Neuronal stem cell (in vitro differentiated cells): ENCODE measurements at regions not wholly inside any gene's neighbourhood (a gene's known extent, or its start where the extent isn't known, plus 50 kb on each side); places are given as distances from the start of the nearest gene placed in this dataset.
A peak's percentile ranks its signal among the peaks of the same experiment; 100 is the strongest.

ENCODE experiments used
- DNase-seq: peaks from one replicate; pipeline ENCODE4 v3.0.0-alpha.2; 2013; ENCODE audit warnings: low spot score
- H2AFZ ChIP-seq: one replicate; pipeline ENCODE4 v1.6.1; 2013; ENCODE audit warnings: mild to moderate bottlenecking, low read length, inconsistent platforms
- H2AK5ac ChIP-seq: 2 replicates; pipeline ENCODE4 v1.6.1; 2013; ENCODE audit warnings: low read depth, mild to moderate bottlenecking, inconsistent platforms, low read length, moderate library complexity, mixed read lengths
- H2BK120ac ChIP-seq: 2 replicates; pipeline ENCODE4 v1.6.1; 2013; ENCODE audit warnings: low read depth, mild to moderate bottlenecking, inconsistent platforms, low read length, moderate library complexity, mixed read lengths
- H2BK12ac ChIP-seq: one replicate; pipeline ENCODE4 v1.6.1; 2013; ENCODE audit warnings: low read length, inconsistent platforms
- H2BK15ac ChIP-seq: 2 replicates; pipeline ENCODE4 v1.6.1; 2013; ENCODE audit warnings: mild to moderate bottlenecking, low read length, inconsistent platforms, mixed read lengths
- H2BK5ac ChIP-seq: one replicate; pipeline ENCODE4 v1.6.1; 2013; ENCODE audit warnings: inconsistent platforms, mild to moderate bottlenecking, low read length, moderate library complexity
- H3K14ac ChIP-seq: one replicate; pipeline ENCODE4 v1.6.1; 2013; ENCODE audit warnings: low read length, inconsistent platforms
- H3K18ac ChIP-seq: 2 replicates; pipeline ENCODE4 v1.6.1; 2013; ENCODE audit warnings: low read length, inconsistent platforms
- H3K23ac ChIP-seq: 2 replicates; pipeline ENCODE4 v1.6.1; 2013; ENCODE audit warnings: low read depth, mild to moderate bottlenecking, mixed read lengths, low read length, inconsistent platforms; ENCODE audit not compliant: poor library complexity
- H3K27ac ChIP-seq: replicated peaks from 3 replicates; pipeline ENCODE4 v1.5.1; 2013; ENCODE audit warnings: low read length, inconsistent platforms
- H3K27me3 ChIP-seq, 3 experiments: 2 replicates each; pipeline ENCODE4 v1.6.1; 2013; ENCODE audit warnings: low read length in 3 of 3, mild to moderate bottlenecking in 2 of 3, inconsistent platforms in 1 of 3, low read depth in 1 of 3, mixed read lengths in 1 of 3, moderate library complexity in 1 of 3; ENCODE audit not compliant: control insufficient read depth in 3 of 3, insufficient read depth in 3 of 3
- H3K36me3 ChIP-seq, 2 donors: replicated peaks in 1 of 2; 2 replicates each; pipeline ENCODE4 v1.6.1; 2013; ENCODE audit warnings: low read length in 2 of 2; ENCODE audit not compliant: control insufficient read depth in 2 of 2, insufficient read depth in 2 of 2
- H3K4ac ChIP-seq: 2 replicates; pipeline ENCODE4 v1.6.1; 2013; ENCODE audit warnings: inconsistent platforms, mild to moderate bottlenecking, low read length, moderate library complexity
- H3K4me1 ChIP-seq, 2 donors: 1 replicate in 1 of 2; 2 replicates in 1 of 2; pipeline ENCODE4 v1.6.1; 2013; ENCODE audit warnings: low read length in 2 of 2, low read depth in 1 of 2; ENCODE audit not compliant: control insufficient read depth in 2 of 2, insufficient read depth in 1 of 2
- H3K4me2 ChIP-seq: one replicate; pipeline ENCODE4 v1.6.1; 2013; ENCODE audit warnings: mild to moderate bottlenecking, low read length, inconsistent platforms; ENCODE audit not compliant: insufficient read depth, poor library complexity, severe bottlenecking
- H3K4me3 ChIP-seq, 2 donors: 2 replicates each; pipeline ENCODE4 v1.5.1; 2013; ENCODE audit warnings: low read length in 2 of 2, mild to moderate bottlenecking in 2 of 2, inconsistent platforms in 1 of 2, moderate library complexity in 1 of 2
- H3K79me1 ChIP-seq: one replicate; pipeline ENCODE4 v1.6.1; 2013; ENCODE audit warnings: low read depth, mild to moderate bottlenecking, inconsistent platforms, low read length, moderate library complexity
- H3K9ac ChIP-seq: one replicate; pipeline ENCODE4 v1.6.1; 2013; ENCODE audit warnings: mild to moderate bottlenecking, low read depth, low read length, inconsistent platforms; ENCODE audit not compliant: poor library complexity
- H3K9me3 ChIP-seq, 2 donors: replicated peaks in 1 of 2; 2 replicates each; pipeline versions ENCODE3 to v1.6.1; 2013; ENCODE audit warnings: low read length in 2 of 2, mild to moderate bottlenecking in 2 of 2, inconsistent platforms in 1 of 2, low read depth in 1 of 2, mixed read lengths in 1 of 2, moderate library complexity in 1 of 2; ENCODE audit not compliant: control insufficient read depth in 2 of 2, insufficient read depth in 1 of 2
- H4K8ac ChIP-seq: one replicate; pipeline ENCODE4 v1.6.1; 2013; ENCODE audit warnings: low read depth, mild to moderate bottlenecking, inconsistent platforms, low read length, moderate library complexity
- H4K91ac ChIP-seq: one replicate; pipeline ENCODE4 v1.6.1; 2013; ENCODE audit warnings: low read length, low read depth, mild to moderate bottlenecking, inconsistent platforms; ENCODE audit not compliant: poor library complexity
- WGBS, 2 donors: extraction: QIAGEN DNeasy Blood & Tissue Kit; methylation state at CpG; one replicate each; pipeline ENCODE4 v1.1.7; 2013; ENCODE audit warnings: missing lambda C conversion rate in 2 of 2, mixed read lengths in 1 of 2; ENCODE audit not compliant: insufficient read length in 2 of 2, insufficient replicate concordance in 1 of 2; ENCODE audit errors: extremely low coverage in 2 of 2; 5-methylcytosine and 5-hydroxymethylcytosine counted together

DNA sequence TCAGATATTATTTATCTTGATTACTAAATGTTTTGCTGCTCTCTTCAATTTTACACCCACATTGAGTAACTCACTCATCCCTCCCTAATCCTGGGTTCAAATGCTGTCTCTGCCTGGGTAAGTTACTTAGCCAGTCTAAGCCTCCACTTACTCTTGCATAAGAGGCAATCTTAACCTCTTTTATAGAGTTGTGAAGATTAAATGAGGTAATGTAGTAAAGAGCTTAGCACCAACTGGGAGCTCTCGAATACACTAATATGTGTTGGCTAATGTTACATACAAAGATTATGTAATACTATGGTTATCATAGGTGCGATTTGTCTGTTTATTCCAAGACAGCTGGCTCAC, 134.4 kb upstream of the STMND1 start:
- Histone ChIP-seq H3K14ac (no peak overlapping the region), H3K4ac (no peak overlapping the region), H3K23ac (no peak overlapping the region), H2AK5ac (no peak overlapping the region), H3K9me3 (no peaks in the 10 kb centered on the region), H3K4me1 (peaks cover 0 to 3% of the 10 kb centered on the region in 2 donors), H3K4me3 (no peak overlapping the region), H4K8ac (no peak overlapping the region), H2BK5ac (no peak overlapping the region), H3K9ac (no peak overlapping the region), H2BK12ac (no peak overlapping the region), H2AFZ (no peak overlapping the region), H3K18ac (no peak overlapping the region), H3K4me2 (no peak overlapping the region), H2BK120ac (no peak overlapping the region), H3K27me3 (peaks cover 0 to 1% (median 0%) of the 10 kb centered on the region in 3 experiments), H4K91ac (no peak overlapping the region), H3K79me1 (no peaks in the 10 kb centered on the region), H3K27ac (no peak overlapping the region), H3K36me3 (no peaks in the 10 kb centered on the region), H2BK15ac (no peak overlapping the region)
- no peak for DNase-seq
- WGBS, 2 donors, result no CpG with 5 or more reads among the region's 2 CpGs

DNA sequence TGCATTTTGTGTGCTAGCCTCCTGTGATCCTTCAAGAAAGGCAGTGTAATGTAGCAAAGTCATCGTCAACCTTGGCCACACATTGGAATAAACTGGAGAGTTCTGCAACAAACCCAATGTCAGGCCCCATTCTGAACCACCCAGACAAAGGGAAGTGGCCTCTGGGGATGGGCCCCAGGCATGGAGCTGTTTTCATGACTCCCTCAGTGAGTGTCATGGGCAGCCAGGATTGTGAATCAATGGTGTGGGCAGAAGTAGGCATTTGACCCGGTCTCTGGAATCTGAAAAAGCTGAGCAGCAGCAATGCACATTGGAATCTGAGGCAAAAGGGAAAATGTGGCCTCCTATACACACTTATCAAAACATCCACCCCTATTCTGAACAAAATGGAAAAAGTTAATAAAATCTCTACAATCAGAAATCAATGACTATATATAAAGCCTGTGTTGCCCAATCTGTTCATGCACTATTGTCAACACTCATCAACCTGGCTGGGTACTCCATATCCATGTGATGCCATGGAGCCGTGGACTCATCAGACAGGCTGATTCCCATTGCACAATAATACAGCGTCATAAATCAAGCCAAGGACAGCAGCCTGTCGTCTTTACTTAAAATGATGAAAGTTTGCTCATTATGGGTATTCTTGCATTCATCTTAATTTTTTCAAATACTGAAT, 134.9 kb upstream of the STMND1 start:
- Histone ChIP-seq H3K18ac (no peak overlapping the region), H2AFZ (no peak overlapping the region), H3K9ac (no peak overlapping the region), H2BK5ac (no peak overlapping the region), H3K79me1 (no peaks in the 10 kb centered on the region), H4K91ac (no peak overlapping the region), H2AK5ac (no peak overlapping the region), H3K27me3 (peaks cover 0 to 4% (median 0%) of the 10 kb centered on the region in 3 experiments), H3K9me3 (no peaks in the 10 kb centered on the region), H2BK15ac (no peak overlapping the region), H3K4ac (no peak overlapping the region), H3K4me2 (no peak overlapping the region), H3K36me3 (no peaks in the 10 kb centered on the region), H3K23ac (no peak overlapping the region), H2BK120ac (no peak overlapping the region), H2BK12ac (no peak overlapping the region), H3K14ac (no peak overlapping the region), H3K4me3 (no peak overlapping the region), H4K8ac (no peak overlapping the region), H3K4me1 (peaks cover 0 to 3% of the 10 kb centered on the region in 2 donors), H3K27ac (no peak overlapping the region)
- DNase-seq, result no peak
- WGBS, 2 donors, result no CpG with 5 or more reads among the region's 5 CpGs

GRCh38 chr6:16965689-16966088, 136.2 kb upstream of the STMND1 start:
- Histone ChIP-seq H3K27ac (no peak overlapping the region), H3K4me2 (no peak overlapping the region), H2BK120ac (no peak overlapping the region), H2BK12ac (no peak overlapping the region), H3K4me3 (no peak overlapping the region), H2BK15ac (no peak overlapping the region), H3K4ac (no peak overlapping the region), H3K9ac (no peak overlapping the region), H4K8ac (no peak overlapping the region), H3K9me3 (no peaks in the 10 kb centered on the region), H3K23ac (no peak overlapping the region), H3K36me3 (no peaks in the 10 kb centered on the region), H3K14ac (no peak overlapping the region), H2BK5ac (no peak overlapping the region), H2AK5ac (no peak overlapping the region), H4K91ac (no peak overlapping the region), H3K27me3 (peaks cover 0 to 4% (median 0%) of the 10 kb centered on the region in 3 experiments), H3K18ac (no peak overlapping the region), H2AFZ (no peak overlapping the region), H3K4me1 (peaks cover 0 to 3% of the 10 kb centered on the region in 2 donors), H3K79me1 (no peaks in the 10 kb centered on the region)
- no peak for DNase-seq
- WGBS, 2 donors, result no CpG with 5 or more reads among the region's 8 CpGs

GRCh38 chr6:16964553-16965499, 137.0 kb upstream of the STMND1 start:
- no peak overlapping the region for H2BK15ac ChIP-seq
- H3K4me3 ChIP-seq, result no peak overlapping the region
- no peaks in the 10 kb centered on the region for H3K9me3 ChIP-seq
- no peak overlapping the region for H3K23ac ChIP-seq
- no peaks in the 10 kb centered on the region for H3K79me1 ChIP-seq
- no peak overlapping the region for H3K14ac ChIP-seq
- peaks cover 0 to 3% of the 10 kb centered on the region in 2 donors for H3K4me1 ChIP-seq
- H2BK5ac ChIP-seq, result no peak overlapping the region
- H2AK5ac ChIP-seq, result no peak overlapping the region
- no peak overlapping the region for H3K4ac ChIP-seq
- H3K4me2 ChIP-seq, result no peak overlapping the region
- H3K36me3 ChIP-seq, result no peaks in the 10 kb centered on the region
- H4K91ac ChIP-seq, result no peak overlapping the region
- DNase-seq, result peak; percentile 72
- peak overlapping the region; percentile 16 for H2AFZ ChIP-seq
- WGBS, 2 donors, result no CpG with 5 or more reads among the region's 21 CpGs
- no peak overlapping the region for H3K27ac ChIP-seq
- no peak overlapping the region for H2BK12ac ChIP-seq
- H3K27me3 ChIP-seq, result peaks cover 0 to 4% (median 0%) of the 10 kb centered on the region in 3 experiments
- no peak overlapping the region for H2BK120ac ChIP-seq
- no peak overlapping the region for H4K8ac ChIP-seq
- H3K18ac ChIP-seq, result no peak overlapping the region
- H3K9ac ChIP-seq, result no peak overlapping the region
